Loucy (cell line): ENCODE measurements at regions not wholly inside any gene's neighbourhood (a gene's known extent, or its start where the extent isn't known, plus 50 kb on each side); places are given as distances from the start of the nearest gene placed in this dataset.

Experiments used
- EZH2phosphoT487 ChIP-seq: fragments of 200-600 bp; IDR thresholded peaks from 2 replicates; pipeline ENCODE4 v1.6.1; 2018; ENCODE audit warnings: antibody characterized with exemption, mild to moderate bottlenecking, moderate library complexity, borderline replicate concordance
- TF ChIP-seq, protein P1 (sequence below): fragments of 200-600 bp; sonication (generic); conservative IDR thresholded peaks from 2 replicates; pipeline ENCODE4 v1.5.1; 2014; ENCODE audit warnings: mild to moderate bottlenecking, antibody characterized with exemption, low read length

DNA sequence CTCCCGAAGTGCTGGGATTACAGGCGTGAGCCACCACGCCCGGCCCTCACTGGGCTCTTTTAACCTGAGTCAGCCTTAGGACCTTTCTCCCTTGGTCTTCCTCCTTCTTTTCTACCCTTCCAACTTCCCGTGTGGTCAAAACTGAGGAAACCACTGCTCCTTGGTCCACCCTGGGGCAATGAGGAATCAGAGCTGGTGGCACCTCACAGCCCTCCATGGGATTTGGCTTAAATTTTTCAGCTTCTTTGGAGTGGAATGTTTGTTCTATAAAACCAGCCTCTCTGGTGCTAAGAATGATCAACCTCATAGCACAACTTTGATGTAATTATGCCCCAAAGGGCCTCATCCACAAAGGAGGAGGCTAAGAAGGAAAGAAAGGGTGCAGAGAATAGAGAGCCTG lies 76.6 kb upstream of the CFAP20DC start:
- TF ChIP-seq, protein P1, sequence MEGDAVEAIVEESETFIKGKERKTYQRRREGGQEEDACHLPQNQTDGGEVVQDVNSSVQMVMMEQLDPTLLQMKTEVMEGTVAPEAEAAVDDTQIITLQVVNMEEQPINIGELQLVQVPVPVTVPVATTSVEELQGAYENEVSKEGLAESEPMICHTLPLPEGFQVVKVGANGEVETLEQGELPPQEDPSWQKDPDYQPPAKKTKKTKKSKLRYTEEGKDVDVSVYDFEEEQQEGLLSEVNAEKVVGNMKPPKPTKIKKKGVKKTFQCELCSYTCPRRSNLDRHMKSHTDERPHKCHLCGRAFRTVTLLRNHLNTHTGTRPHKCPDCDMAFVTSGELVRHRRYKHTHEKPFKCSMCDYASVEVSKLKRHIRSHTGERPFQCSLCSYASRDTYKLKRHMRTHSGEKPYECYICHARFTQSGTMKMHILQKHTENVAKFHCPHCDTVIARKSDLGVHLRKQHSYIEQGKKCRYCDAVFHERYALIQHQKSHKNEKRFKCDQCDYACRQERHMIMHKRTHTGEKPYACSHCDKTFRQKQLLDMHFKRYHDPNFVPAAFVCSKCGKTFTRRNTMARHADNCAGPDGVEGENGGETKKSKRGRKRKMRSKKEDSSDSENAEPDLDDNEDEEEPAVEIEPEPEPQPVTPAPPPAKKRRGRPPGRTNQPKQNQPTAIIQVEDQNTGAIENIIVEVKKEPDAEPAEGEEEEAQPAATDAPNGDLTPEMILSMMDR, result no peak
- no peak for TF ChIP-seq EZH2phosphoT487
